Memory B cell (primary cell): ENCODE measurements at regions not wholly inside any gene's neighbourhood (a gene's known extent, or its start where the extent isn't known, plus 50 kb on each side); places are given as distances from the start of the nearest gene placed in this dataset.
"Not testable (repeated sequence)": the region's sequence is repeated elsewhere in the genome, so short reads cannot be mapped to it uniquely, and the experiment has no call there.

Source experiments
- ATAC-seq: fragments of 150-1000 bp; cut with Tn5 transposase; 2 replicates; pipeline ENCODE4 v1.10.0; 2021; ENCODE audit warnings: low read depth, mild to moderate bottlenecking, moderate library complexity
- DNase-seq, 2 donors: peaks; one replicate each; pipeline ENCODE4 v3.0.0; 2022; ENCODE audit warnings: low spot score in 2 of 2
- H3K27ac Mint-ChIP-seq: one replicate; pipeline ENCODE4 v1.8.0; 2022; ENCODE audit warnings: mild to moderate bottlenecking, moderate library complexity, mixed read lengths
- H3K27me3 Mint-ChIP-seq: one replicate; pipeline ENCODE4 v1.8.0; 2022; ENCODE audit warnings: mixed read lengths
- H3K36me3 Mint-ChIP-seq: one replicate; pipeline ENCODE4 v1.8.0; 2022; ENCODE audit warnings: mild to moderate bottlenecking, mixed read lengths
- H3K4me1 Mint-ChIP-seq: one replicate; pipeline ENCODE4 v1.8.0; 2022; ENCODE audit warnings: mixed read lengths
- H3K4me3 Mint-ChIP-seq: one replicate; pipeline ENCODE4 v1.8.0; 2022; ENCODE audit warnings: mild to moderate bottlenecking, moderate library complexity, mixed read lengths
- H3K9me3 Mint-ChIP-seq: one replicate; pipeline ENCODE4 v1.8.0; 2022; ENCODE audit warnings: mixed read lengths

DNA sequence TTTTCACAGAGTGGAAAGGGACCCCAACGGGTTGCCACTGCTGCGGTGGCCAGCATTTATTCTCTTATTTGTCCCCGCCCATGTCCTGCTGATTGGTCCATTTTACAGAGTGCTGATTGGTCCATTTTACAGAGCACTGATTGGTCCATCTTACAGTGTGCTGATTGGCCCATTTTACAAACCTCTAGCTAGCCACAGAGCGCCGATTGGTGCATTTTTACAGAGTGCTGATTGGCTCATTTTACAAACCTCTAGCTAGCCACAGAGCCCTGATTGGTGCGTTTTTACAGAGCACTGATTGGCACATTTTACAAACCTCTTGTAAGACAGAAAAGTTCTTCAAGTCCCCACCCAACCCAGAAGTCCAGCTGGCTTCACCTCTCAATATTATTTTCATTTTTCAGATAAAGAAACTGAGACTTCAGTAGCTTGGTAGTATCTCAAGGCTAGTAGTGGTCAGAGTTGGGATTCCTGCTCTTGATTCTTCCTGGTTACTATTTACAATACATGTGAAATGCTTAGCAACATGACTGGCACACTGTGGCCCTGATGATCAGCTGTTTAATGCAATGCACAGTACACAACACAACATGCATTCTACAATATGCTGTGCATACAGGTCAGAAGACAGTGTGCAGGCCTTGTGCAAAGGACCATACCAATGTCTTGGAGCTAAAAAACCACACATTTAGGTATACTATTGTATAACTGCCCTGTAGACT lies 63.6 kb upstream of the BOD1 start:
- peak; percentile 70 for ATAC-seq
- peaks cover 26% of the 10 kb centered on the region for H3K4me1 Mint-ChIP-seq
- H3K4me3 Mint-ChIP-seq = no peak overlapping the region
- DNase-seq = no peak
- H3K36me3 Mint-ChIP-seq = peaks cover 3% of the 10 kb centered on the region
- no peaks in the 10 kb centered on the region for H3K27me3 Mint-ChIP-seq
- no peaks in the 10 kb centered on the region for H3K9me3 Mint-ChIP-seq
- peak overlapping the region; percentile 93 for H3K27ac Mint-ChIP-seq

DNA sequence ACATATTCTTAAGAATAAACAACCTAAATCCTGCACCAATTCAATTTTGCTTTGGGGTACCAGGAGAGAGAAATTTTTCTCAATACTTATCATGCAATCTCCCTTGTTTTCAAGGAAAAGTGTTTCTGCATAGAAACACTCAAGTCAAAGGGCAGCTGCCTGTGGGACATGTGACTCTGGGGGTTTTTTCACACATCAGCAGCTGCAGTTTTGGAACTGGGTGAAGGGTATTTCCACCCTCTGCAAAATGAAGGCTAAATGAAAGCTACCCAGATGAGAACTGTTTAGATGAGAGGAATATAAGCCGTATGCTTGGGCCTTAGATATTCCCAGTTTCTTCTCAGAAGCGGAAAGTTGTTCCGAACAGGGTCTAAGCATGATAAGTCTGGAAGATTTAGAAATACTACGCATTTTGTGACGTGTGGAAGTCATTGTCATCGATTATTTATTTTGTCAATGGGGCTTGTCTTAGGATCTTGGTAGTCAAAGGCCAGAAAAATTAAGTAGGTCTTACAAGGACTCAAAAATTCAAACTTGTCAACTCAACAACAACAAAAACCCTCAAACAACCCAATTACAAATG lies 64.3 kb upstream of the BOD1 start:
- Mint-ChIP-seq H3K4me1 (peaks cover 29% of the 10 kb centered on the region), H3K9me3 (no peaks in the 10 kb centered on the region), H3K27ac (peak overlapping the region; percentile 93), H3K27me3 (no peaks in the 10 kb centered on the region), H3K36me3 (peaks cover 3% of the 10 kb centered on the region), H3K4me3 (peak overlapping the region; percentile 12)
- ATAC-seq (peak; percentile 95), DNase-seq (peak in 1 of 2 donors; percentile 46)

DNA sequence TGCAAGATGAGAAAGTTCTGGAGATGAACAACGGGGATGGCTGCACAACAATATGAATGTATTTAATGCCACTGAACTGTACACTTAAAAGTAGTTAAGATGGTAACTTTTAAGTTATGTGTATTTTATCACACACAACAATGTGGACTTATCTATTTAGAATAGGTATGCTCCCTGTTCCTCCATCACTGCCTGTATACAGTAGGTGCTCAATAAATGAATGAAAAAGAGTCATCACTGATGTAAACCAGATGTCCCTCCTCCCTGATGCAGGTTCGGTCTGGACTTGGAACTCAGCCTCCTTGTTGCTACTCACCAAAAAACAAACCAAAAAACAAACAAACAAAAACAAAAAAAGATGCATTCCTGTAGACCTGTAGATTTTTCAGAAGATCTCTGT lies 65.9 kb upstream of the BOD1 start:
- ATAC-seq = no peak
- Mint-ChIP-seq H3K4me1 (peaks cover 33% of the 10 kb centered on the region), H3K9me3 (no peaks in the 10 kb centered on the region), H3K36me3 (peaks cover 3% of the 10 kb centered on the region), H3K27me3 (no peaks in the 10 kb centered on the region), H3K27ac (peak overlapping the region; percentile 38), H3K4me3 (no peak overlapping the region)
- DNase-seq = no peak

DNA sequence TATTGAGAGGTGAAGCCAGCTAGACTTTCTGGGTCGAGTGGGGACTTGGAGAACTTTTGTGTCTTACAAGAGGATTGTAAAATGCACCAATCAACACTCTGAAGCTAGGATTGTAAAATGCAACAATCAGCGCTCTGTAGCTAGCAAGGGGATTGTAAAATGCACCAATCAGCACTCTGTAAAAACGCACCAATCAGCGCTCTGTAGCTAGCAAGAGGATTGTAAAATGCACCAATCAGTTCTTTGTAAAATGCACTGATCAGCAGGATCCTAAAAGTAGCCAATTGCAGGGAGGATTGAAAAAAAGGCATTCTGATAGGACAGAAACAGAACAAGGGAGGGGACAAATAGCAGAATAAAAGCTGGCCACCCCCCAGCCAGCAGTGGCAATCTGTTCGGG lies 68.1 kb upstream of the BOD1 start:
- not testable (repeated sequence) for H3K4me3 Mint-ChIP-seq, H3K27ac Mint-ChIP-seq, ATAC-seq, DNase-seq, H3K27me3 Mint-ChIP-seq, H3K9me3 Mint-ChIP-seq, H3K36me3 Mint-ChIP-seq
- H3K4me1 Mint-ChIP-seq = peaks cover 30% of the 10 kb centered on the region

DNA sequence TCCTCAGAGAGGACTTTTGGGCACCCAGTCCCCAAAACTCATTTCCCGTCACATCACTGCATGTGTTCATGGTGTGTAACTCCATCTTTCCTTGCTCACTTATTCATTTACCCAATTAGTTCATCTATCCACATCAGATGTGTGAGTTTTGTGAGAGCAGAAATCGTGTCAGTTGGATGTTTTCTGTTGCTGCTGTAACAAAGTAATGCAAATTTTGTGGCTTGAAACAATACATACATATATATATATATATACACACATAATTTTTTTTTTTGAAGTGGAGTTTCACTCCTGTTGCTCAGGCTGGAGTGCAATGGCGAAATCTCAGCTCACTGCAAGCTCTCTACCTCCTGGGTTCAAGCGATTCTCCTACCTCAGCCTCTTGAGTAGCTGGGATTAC lies 70.5 kb upstream of the BOD1 start:
- Mint-ChIP-seq H3K27me3 (no peaks in the 10 kb centered on the region), H3K9me3 (no peaks in the 10 kb centered on the region), H3K36me3 (no peaks in the 10 kb centered on the region), H3K27ac (peak overlapping the region; percentile 9), H3K4me1 (peaks cover 26% of the 10 kb centered on the region), H3K4me3 (no peak overlapping the region)
- DNase-seq = no peak
- ATAC-seq = no peak

DNA sequence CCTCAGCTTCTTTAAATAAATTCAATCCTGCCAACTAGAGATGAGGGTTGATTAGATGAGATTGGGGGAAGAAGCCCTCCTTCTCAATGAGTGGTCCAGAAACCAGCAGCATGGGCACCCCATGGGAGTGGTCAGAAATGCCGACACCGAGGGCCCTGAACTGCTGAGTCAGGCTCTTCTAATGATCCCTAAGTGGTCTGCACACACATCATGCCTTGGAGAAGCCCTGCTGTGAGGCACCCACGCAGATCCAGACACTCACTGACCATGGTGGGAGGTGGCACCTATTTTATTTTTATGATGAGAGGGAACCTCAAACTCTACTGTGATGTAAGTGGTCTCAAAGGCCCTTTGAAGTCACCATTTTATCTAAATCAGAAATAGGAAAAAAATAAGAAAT lies 72.3 kb upstream of the BOD1 start:
- peaks cover 1% of the 10 kb centered on the region for H3K36me3 Mint-ChIP-seq
- no peak overlapping the region for H3K27ac Mint-ChIP-seq
- no peaks in the 10 kb centered on the region for H3K27me3 Mint-ChIP-seq
- no peaks in the 10 kb centered on the region for H3K9me3 Mint-ChIP-seq
- DNase-seq (no peak), ATAC-seq (no peak)
- no peak overlapping the region for H3K4me3 Mint-ChIP-seq
- H3K4me1 Mint-ChIP-seq = peaks cover 31% of the 10 kb centered on the region

DNA sequence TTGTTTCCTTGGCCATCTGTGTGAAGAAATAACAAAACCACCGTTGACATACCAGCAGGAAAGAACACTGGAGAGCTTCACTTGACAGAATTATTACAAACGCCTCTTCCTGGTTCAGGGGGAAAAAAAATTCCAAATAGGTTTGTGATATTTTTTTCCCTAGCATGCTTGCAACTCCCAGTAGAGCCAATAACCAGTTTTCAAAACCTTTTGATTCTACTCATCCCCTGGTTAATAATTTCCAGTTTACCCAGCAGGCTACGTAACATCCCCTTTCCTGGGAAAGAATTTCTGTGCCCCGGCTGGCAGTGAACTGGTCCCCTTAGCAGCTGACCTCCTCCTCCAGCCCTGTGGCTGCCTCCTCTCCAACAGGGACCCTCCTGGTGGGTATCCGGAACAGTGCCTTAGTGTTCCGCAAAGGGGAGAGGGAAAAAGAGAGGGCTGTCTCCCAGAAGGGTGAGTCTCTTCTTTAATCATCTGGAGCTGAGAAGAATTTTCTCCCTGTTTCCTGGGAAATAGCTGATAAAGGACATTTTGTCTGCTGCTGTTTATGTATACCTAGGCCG lies 72.8 kb upstream of the BOD1 start:
- Mint-ChIP-seq H3K4me1 (peaks cover 31% of the 10 kb centered on the region), H3K9me3 (no peaks in the 10 kb centered on the region), H3K27me3 (no peaks in the 10 kb centered on the region), H3K36me3 (peaks cover 1% of the 10 kb centered on the region), H3K4me3 (peak overlapping the region; percentile 49), H3K27ac (peak overlapping the region; percentile 75)
- no peak for DNase-seq
- no peak for ATAC-seq

DNA sequence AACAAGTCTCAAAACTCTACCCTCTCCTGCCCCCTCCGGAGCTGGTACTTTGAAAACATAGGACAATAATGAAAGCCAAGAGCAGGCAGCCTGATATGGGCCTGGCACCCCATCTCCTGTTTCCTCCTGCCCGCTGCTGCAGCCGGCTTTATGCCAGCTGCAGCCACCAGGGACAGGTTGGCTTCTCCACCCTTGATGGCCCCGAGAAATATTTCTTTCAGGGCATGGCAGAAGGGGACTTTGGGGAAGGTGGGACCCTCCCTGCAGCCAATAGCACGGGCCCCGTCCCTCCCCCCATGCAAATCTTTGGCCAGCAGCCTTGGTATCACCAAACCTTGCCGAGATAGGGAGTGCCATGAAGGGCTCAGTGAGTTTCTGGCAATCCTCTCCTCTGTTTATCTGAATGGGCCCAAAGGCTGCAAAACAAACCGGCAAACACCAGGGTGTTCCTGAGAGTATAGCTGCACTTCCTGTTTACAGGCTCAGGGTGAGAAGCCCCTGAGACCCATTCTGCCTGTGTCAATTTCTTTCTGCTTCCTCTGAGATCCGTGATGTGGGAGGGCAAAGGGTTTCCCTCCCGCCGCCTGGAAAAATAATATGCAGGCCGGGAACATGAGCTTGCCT lies 73.4 kb upstream of the BOD1 start:
- Mint-ChIP-seq H3K4me3 (peak overlapping the region; percentile 49), H3K27ac (peak overlapping the region; percentile 75), H3K4me1 (peaks cover 31% of the 10 kb centered on the region), H3K27me3 (no peaks in the 10 kb centered on the region), H3K36me3 (peaks cover 1% of the 10 kb centered on the region), H3K9me3 (no peaks in the 10 kb centered on the region)
- peak in 1 of 2 donors; percentile 26 for DNase-seq
- peak; percentile 78 for ATAC-seq

DNA sequence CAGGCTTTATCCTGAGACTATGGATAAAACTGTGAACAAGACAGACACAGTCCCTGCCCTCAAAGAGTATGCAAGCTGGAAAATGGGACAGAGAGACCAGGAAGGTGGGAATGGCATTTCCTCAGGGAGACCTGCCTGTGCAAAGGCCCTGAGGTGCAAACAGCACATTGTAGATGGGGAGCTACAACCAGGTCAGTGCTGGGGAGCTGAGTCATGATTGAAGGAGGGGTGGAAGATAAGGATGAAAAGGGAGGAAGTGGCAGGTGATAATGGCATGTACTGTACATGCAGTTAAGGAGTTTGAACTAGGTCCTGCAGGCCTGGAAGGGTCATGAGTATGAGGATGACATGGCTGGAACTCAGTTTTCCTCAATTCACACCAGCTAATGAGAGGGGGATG lies 75.5 kb upstream of the BOD1 start:
- DNase-seq = no peak
- no peak for ATAC-seq
- Mint-ChIP-seq H3K27ac (peak overlapping the region; percentile 76), H3K36me3 (peaks cover 1% of the 10 kb centered on the region), H3K4me3 (no peak overlapping the region), H3K27me3 (no peaks in the 10 kb centered on the region), H3K9me3 (no peaks in the 10 kb centered on the region), H3K4me1 (peaks cover 27% of the 10 kb centered on the region)

DNA sequence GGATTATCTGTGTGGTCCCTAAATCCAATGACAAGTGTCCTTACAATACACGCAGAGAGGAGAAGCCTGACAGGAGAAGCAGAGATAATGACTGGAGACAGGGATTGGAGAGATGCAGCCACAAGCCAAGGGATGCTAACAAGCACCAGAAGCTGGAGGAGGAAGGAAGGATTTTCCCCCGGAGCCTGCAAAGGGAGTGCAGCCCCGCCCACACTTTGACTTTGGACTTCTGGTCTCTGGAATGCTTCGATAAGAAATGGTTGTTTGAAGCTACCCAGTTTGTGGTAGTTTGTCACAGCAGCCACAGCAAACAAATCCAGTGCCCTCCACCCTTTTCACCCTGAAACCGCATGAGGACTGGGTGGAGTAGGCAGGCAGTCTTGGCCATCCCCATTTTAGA lies 77.2 kb upstream of the BOD1 start:
- H3K9me3 Mint-ChIP-seq = no peaks in the 10 kb centered on the region
- no peak for DNase-seq
- H3K4me3 Mint-ChIP-seq = no peak overlapping the region
- ATAC-seq = no peak
- no peaks in the 10 kb centered on the region for H3K27me3 Mint-ChIP-seq
- peaks cover 35% of the 10 kb centered on the region for H3K4me1 Mint-ChIP-seq
- H3K27ac Mint-ChIP-seq = no peak overlapping the region
- H3K36me3 Mint-ChIP-seq = peaks cover 1% of the 10 kb centered on the region

DNA sequence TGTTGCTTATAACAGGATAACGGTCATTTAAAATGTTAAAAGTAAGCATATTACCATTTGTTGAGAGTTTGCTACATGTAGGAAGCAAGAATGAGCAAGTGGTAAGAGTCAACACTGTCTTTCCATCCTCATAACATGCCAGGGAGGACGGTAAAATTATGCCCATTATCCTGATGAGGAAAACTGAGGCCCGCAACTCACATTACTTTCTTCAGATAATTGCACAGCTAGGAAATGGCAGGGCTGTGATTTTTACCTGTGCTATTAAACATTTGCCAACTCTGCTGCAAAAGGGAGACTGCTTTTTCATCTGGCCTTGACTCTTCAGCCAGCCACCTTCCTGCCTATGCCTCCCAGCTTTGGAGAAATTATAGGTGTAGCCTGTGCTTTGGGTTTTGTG lies 79.8 kb upstream of the BOD1 start:
- Mint-ChIP-seq H3K4me3 (no peak overlapping the region), H3K9me3 (no peaks in the 10 kb centered on the region), H3K27me3 (no peaks in the 10 kb centered on the region), H3K36me3 (peaks cover 1% of the 10 kb centered on the region), H3K27ac (no peak overlapping the region), H3K4me1 (peaks cover 30% of the 10 kb centered on the region)
- DNase-seq = no peak
- ATAC-seq = no peak

DNA sequence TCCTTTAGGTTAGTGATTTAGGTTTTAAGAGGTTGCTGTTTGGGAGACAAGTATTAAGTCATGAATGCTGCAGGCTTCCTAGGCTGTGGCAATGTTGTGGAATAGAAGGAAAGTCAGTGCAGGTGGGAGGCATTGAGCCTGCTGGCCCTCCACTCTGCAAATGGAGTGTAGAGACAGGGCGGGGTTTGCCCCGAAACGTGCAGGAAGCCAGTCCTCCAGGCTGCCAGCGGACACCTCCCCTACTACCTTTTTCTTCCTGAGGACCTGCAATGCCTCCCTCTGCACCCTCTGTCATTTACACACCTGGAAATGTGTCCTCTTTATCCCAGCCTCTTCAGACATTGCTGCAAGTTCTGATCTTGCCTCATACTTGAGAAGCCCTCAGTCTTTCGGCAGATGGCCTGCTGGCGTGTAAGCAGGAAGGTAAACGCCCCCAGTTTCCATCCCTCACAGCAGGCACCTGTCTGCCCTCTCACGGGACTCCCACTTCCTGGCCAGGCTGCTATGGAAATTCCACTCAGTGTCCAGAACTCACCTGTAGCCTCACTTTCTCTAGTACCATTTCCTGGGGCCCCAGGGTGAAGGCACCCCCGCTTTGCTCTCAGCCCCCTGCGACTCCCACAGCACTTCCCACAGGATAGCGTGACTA lies 81.6 kb upstream of the BOD1 start:
- H3K9me3 Mint-ChIP-seq = no peaks in the 10 kb centered on the region
- peaks cover 24% of the 10 kb centered on the region for H3K4me1 Mint-ChIP-seq
- H3K4me3 Mint-ChIP-seq = peak overlapping the region; percentile 74
- peak; percentile 19 for ATAC-seq
- H3K27me3 Mint-ChIP-seq = no peaks in the 10 kb centered on the region
- no peak for DNase-seq
- H3K36me3 Mint-ChIP-seq = peaks cover 1% of the 10 kb centered on the region
- peak overlapping the region; percentile 49 for H3K27ac Mint-ChIP-seq

DNA sequence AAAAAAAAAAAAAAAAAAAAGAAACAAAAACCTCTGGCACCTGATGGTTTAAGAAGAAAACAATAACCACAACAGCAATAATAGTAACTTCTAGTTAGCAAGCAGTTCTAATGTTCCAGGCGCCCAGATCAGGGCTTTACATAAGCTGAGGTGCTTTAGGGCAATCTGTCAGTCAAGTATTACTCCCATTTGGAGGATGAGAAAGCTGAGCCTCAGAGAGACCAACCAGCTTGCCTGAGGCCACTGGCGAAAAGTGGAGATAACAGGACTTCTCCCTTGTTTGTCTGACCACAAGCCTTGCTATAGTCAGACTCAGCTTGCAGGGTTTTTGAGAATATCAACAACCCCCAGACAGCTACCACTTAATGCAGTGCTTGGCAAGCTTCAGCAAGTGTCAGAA lies 83.5 kb upstream of the BOD1 start:
- no peak for DNase-seq
- no peak for ATAC-seq
- Mint-ChIP-seq H3K9me3 (no peaks in the 10 kb centered on the region), H3K4me1 (peaks cover 24% of the 10 kb centered on the region), H3K27me3 (no peaks in the 10 kb centered on the region), H3K27ac (no peak overlapping the region), H3K36me3 (no peaks in the 10 kb centered on the region), H3K4me3 (no peak overlapping the region)

DNA sequence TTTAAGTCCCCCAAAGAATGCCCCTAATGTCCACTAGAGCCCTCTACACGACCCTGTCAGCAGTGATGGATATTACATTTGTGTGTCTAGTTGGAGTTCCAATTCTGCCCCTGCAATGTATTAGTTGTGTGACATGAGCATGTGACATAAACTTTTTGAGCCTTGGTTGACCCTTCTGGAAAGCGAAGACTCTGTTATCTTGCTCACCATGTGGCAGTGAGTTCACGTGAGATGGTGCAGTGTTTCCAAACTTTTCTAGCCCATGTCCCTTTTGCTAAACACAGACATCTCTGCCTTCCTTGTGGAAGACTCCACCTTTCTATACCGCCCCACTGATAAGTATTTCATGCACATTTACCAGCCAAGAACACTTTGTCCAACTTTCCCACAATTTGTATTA lies 87.0 kb upstream of the BOD1 start:
- no peak overlapping the region for H3K27ac Mint-ChIP-seq
- H3K9me3 Mint-ChIP-seq = no peaks in the 10 kb centered on the region
- peaks cover 23% of the 10 kb centered on the region for H3K4me1 Mint-ChIP-seq
- ATAC-seq = no peak
- no peak for DNase-seq
- H3K27me3 Mint-ChIP-seq = no peaks in the 10 kb centered on the region
- H3K4me3 Mint-ChIP-seq = no peak overlapping the region
- H3K36me3 Mint-ChIP-seq = no peaks in the 10 kb centered on the region
